Caco-2 (cell line): ENCODE measurements at regions not wholly inside any gene's neighbourhood (a gene's known extent, or its start where the extent isn't known, plus 50 kb on each side); places are given as distances from the start of the nearest gene placed in this dataset.

ENCODE experiments used
- BruUV-seq: library from RNA; stranded (reverse); fragments of 400-500 nt; replicated peaks from 2 replicates; lab custom pipeline; 2021; lab: Mats Ljungman, UMichigan
- CTCF ChIA-PET: fragments of 300-600 bp; sonication (Branson Sonifier 250); formaldehyde crosslinking; loops from one replicate; lab custom pipeline; 2022; ENCODE audit warnings: antibody characterized with exemption; lab: Charles Lee
- POLR2A ChIA-PET: fragments of 300-600 bp; sonication (Branson Sonifier 250); formaldehyde crosslinking; loops from one replicate; lab custom pipeline; 2022; ENCODE audit warnings: antibody characterized with exemption; lab: Charles Lee
- DNase-seq, 2 experiments: peaks; one replicate each; pipeline versions ENCODE4 v3.0.0 to v3.0.0-alpha.2; 2020 to 2022
- H3K27me3 ChIP-seq: replicated peaks from 2 replicates; pipeline ENCODE4 v1.6.0; 2011; ENCODE audit warnings: low read length; ENCODE audit not compliant: control insufficient read depth, insufficient read depth
- H3K36me3 ChIP-seq: 2 replicates; pipeline ENCODE4 v1.5.1; 2011; ENCODE audit warnings: low read length; ENCODE audit not compliant: control insufficient read depth, insufficient read depth
- H3K4me1 ChIP-seq: fragments of 250-450 bp; sonication (Bioruptor Pico); 2 replicates; pipeline ENCODE4 v1.5.1; 2020; ENCODE audit warnings: mild to moderate bottlenecking
- H3K4me3 ChIP-seq: 2 replicates; pipeline ENCODE4 v1.5.1; 2011; ENCODE audit warnings: low read depth, mild to moderate bottlenecking, control low read depth, low read length
- H3K9me3 ChIP-seq: fragments of 250-450 bp; sonication (Bioruptor Pico); 2 replicates; pipeline ENCODE4 v1.5.1; 2020; ENCODE audit warnings: mild to moderate bottlenecking, moderate library complexity
- H3K27ac Mint-ChIP-seq: one replicate; pipeline ENCODE4 v1.8.0; 2022; ENCODE audit warnings: mixed read lengths; ENCODE audit not compliant: unreplicated experiment
- H3K27me3 Mint-ChIP-seq: one replicate; pipeline ENCODE4 v1.8.0; 2022; ENCODE audit warnings: mixed read lengths; ENCODE audit not compliant: insufficient read depth, unreplicated experiment
- H3K36me3 Mint-ChIP-seq: one replicate; pipeline ENCODE4 v1.8.0; 2022; ENCODE audit warnings: mild to moderate bottlenecking, mixed read lengths; ENCODE audit not compliant: insufficient read depth, unreplicated experiment
- H3K4me1 Mint-ChIP-seq: one replicate; pipeline ENCODE4 v1.8.0; 2022; ENCODE audit warnings: low read depth, mixed read lengths; ENCODE audit not compliant: unreplicated experiment
- H3K4me3 Mint-ChIP-seq: one replicate; pipeline ENCODE4 v1.8.0; 2022; ENCODE audit warnings: mild to moderate bottlenecking, moderate library complexity, mixed read lengths; ENCODE audit not compliant: unreplicated experiment
- H3K9me3 Mint-ChIP-seq: one replicate; pipeline ENCODE4 v1.8.0; 2022; ENCODE audit warnings: mixed read lengths; ENCODE audit not compliant: unreplicated experiment
- intact Hi-C: fragments of 100-400 bp; cut with micrococcal nuclease; formaldehyde crosslinking; loops from one replicate; pipeline ENCODE4 v1.10.0; 2022; ENCODE audit not compliant: unreplicated experiment
- TF ChIP-seq, protein P1 (sequence below), 2 experiments: fragments of 200-600 bp in 1 of 2; IDR thresholded peaks; 1 replicate in 1 of 2; 2 replicates in 1 of 2; pipeline versions ENCODE4 v1.5.1 to v1.8.0; 2011 to 2022; ENCODE audit warnings: antibody characterized with exemption in 1 of 2, control low read depth in 1 of 2, inconsistent platforms in 1 of 2, low read depth in 1 of 2, low read length in 1 of 2, mild to moderate bottlenecking in 1 of 2, moderate library complexity in 1 of 2; ENCODE audit not compliant: insufficient read depth in 1 of 2, severe bottlenecking in 1 of 2, unreplicated experiment in 1 of 2

DNA sequence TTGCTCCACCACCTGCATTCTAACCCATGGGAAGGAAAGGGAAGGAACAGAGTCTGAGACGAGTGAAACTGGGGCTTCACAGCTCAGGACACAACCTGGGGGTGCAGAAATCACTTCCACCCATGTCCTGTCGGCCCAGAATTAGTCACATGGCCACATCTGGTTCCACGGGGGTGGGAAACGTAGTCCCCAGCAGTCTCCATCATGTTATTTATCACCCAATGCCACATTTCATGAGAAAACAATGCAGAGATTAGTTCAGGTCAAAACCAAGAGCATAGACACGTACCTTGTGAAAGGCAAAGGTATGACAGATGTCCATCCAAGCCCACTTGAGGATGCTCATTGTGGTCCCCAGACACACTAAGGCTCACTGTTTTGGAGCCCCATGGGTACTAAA, 125.1 kb downstream of the MED10 start:
- H3K27me3 Mint-ChIP-seq = peaks cover 11% of the 10 kb centered on the region
- intact Hi-C loops = no loop called here
- DNase-seq = no peak

DNA sequence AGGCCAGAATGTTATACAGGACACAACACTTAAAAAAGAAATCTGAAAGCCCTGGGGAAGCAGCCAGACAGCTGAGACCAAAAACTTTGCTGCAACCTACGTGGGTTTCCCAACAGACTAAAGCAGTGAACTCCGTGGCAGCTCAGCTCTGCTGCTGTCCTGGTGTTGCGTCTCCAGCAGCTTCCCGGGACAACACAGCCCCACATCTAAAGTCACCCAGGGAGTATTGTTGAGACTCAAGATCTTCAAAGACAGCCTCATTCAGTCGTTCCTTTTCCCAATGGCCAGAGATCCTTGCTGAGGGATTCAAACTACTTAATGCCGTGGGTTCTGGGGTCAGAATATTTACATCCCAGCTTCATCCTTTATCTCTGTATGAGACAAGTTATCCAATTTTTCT, 125.8 kb downstream of the MED10 start:
- H3K27me3 ChIP-seq = no peaks in the 10 kb centered on the region; the same call in 1 of the 2 replicates
- no peaks in the 10 kb centered on the region for H3K36me3 ChIP-seq
- H3K9me3 ChIP-seq = no peaks in the 10 kb centered on the region
- peaks cover 11% of the 10 kb centered on the region for H3K27me3 Mint-ChIP-seq
- ChIA-PET CTCF (no interaction called here), POLR2A (no interaction called here)
- H3K4me1 ChIP-seq = no peaks in the 10 kb centered on the region
- intact Hi-C loops = no loop called here
- no peaks in the 10 kb centered on the region for H3K36me3 Mint-ChIP-seq
- no peak overlapping the region for H3K4me3 Mint-ChIP-seq
- no TSS peak for BruUV-seq
- H3K4me1 Mint-ChIP-seq = no peaks in the 10 kb centered on the region
- TF ChIP-seq, protein P1, sequence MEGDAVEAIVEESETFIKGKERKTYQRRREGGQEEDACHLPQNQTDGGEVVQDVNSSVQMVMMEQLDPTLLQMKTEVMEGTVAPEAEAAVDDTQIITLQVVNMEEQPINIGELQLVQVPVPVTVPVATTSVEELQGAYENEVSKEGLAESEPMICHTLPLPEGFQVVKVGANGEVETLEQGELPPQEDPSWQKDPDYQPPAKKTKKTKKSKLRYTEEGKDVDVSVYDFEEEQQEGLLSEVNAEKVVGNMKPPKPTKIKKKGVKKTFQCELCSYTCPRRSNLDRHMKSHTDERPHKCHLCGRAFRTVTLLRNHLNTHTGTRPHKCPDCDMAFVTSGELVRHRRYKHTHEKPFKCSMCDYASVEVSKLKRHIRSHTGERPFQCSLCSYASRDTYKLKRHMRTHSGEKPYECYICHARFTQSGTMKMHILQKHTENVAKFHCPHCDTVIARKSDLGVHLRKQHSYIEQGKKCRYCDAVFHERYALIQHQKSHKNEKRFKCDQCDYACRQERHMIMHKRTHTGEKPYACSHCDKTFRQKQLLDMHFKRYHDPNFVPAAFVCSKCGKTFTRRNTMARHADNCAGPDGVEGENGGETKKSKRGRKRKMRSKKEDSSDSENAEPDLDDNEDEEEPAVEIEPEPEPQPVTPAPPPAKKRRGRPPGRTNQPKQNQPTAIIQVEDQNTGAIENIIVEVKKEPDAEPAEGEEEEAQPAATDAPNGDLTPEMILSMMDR (IDR thresholded peaks at IDR 0.05; ENCODE audit: insufficient read depth in 1 of 2, low read depth in 1 of 2, low read length in 1 of 2, severe bottlenecking in 1 of 2, unreplicated experiment in 1 of 2) = no peak
- H3K4me3 ChIP-seq = no peak overlapping the region
- H3K9me3 Mint-ChIP-seq = peaks cover 14% of the 10 kb centered on the region
- DNase-seq = no peak
- H3K27ac Mint-ChIP-seq = no peak overlapping the region

More for the DNA sequence above, 125.1 kb downstream of the MED10 start:
- no peak overlapping the region for H3K27ac Mint-ChIP-seq
- no peaks in the 10 kb centered on the region for H3K36me3 Mint-ChIP-seq
- Histone ChIP-seq H3K36me3 (no peaks in the 10 kb centered on the region), H3K9me3 (no peaks in the 10 kb centered on the region), H3K4me1 (no peaks in the 10 kb centered on the region), H3K4me3 (no peak overlapping the region), H3K27me3 (no peaks in the 10 kb centered on the region; the same call in 1 of the 2 replicates)
- no peak overlapping the region for H3K4me3 Mint-ChIP-seq
- ChIA-PET CTCF (no interaction called here), POLR2A (no interaction called here)
- H3K9me3 Mint-ChIP-seq = peaks cover 21% of the 10 kb centered on the region
- no peaks in the 10 kb centered on the region for H3K4me1 Mint-ChIP-seq
- TF ChIP-seq, protein P1 (IDR thresholded peaks at IDR 0.05; ENCODE audit: insufficient read depth in 1 of 2, low read depth in 1 of 2, low read length in 1 of 2, severe bottlenecking in 1 of 2, unreplicated experiment in 1 of 2) = no peak
- BruUV-seq = no TSS peak

DNA sequence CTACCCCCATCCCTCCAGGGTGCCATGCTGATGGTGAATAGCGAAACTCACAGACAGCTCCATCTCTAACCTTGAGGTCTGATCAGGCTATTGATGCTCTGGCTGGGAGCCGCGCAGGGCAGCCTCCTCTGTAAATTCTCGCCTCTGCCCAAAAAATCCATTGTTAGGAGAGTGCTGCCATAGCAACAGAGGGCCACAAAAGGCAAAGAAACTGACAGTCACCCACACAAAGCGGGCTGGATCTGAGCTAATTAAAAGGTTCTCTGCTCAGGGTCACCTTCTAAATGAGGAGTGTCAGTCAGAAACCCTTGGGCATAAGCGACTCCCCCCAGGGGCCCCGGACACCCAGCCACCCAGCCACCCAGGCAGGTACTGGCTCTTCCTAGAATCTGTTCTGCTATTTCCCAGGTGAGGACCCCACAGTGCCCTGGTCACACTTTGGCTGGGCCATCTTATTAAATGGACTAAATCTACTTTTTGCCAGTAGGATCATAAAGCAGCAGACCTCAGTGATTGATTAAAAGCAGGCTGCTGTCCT, 126.7 kb downstream of the MED10 start:
- POLR2A ChIA-PET = no interaction called here
- H3K36me3 ChIP-seq = no peaks in the 10 kb centered on the region
- Mint-ChIP-seq H3K27me3 (peaks cover 11% of the 10 kb centered on the region), H3K27ac (no peak overlapping the region), H3K9me3 (peaks cover 4% of the 10 kb centered on the region), H3K36me3 (no peaks in the 10 kb centered on the region), H3K4me3 (no peak overlapping the region), H3K4me1 (no peaks in the 10 kb centered on the region)
- no peak overlapping the region for H3K4me3 ChIP-seq
- CTCF ChIA-PET = no interaction called here
- no TSS peak for BruUV-seq
- TF ChIP-seq, protein P1 (IDR thresholded peaks at IDR 0.05; ENCODE audit: insufficient read depth in 1 of 2, low read depth in 1 of 2, low read length in 1 of 2, severe bottlenecking in 1 of 2, unreplicated experiment in 1 of 2) = no peak
- H3K4me1 ChIP-seq = no peaks in the 10 kb centered on the region
- H3K27me3 ChIP-seq = no peaks in the 10 kb centered on the region; the same call in 1 of the 2 replicates
- no peak for DNase-seq
- no peaks in the 10 kb centered on the region for H3K9me3 ChIP-seq
- intact Hi-C loops = no loop called here
